GM12865 (cell line): ENCODE measurements at regions not wholly inside any gene's neighbourhood (a gene's known extent, or its start where the extent isn't known, plus 50 kb on each side); places are given as distances from the start of the nearest gene placed in this dataset.
A peak's percentile ranks its signal among the peaks of the same experiment; 100 is the strongest.

Experiments used
- DNase-seq: peaks from one replicate; pipeline ENCODE4 v3.0.0; 2010; ENCODE audit warnings: low read depth
- H3K4me3 ChIP-seq: 2 replicates; pipeline ENCODE4 v1.5.1; 2011; ENCODE audit warnings: mild to moderate bottlenecking, low read depth, low read length, control low read depth
- CTCF ChIP-seq: IDR thresholded peaks from 2 replicates; pipeline ENCODE4 v1.5.1; 2011; ENCODE audit warnings: low read length, control low read depth, low read depth, inconsistent platforms; ENCODE audit not compliant: insufficient read depth; ENCODE audit errors: missing control alignments

DNA sequence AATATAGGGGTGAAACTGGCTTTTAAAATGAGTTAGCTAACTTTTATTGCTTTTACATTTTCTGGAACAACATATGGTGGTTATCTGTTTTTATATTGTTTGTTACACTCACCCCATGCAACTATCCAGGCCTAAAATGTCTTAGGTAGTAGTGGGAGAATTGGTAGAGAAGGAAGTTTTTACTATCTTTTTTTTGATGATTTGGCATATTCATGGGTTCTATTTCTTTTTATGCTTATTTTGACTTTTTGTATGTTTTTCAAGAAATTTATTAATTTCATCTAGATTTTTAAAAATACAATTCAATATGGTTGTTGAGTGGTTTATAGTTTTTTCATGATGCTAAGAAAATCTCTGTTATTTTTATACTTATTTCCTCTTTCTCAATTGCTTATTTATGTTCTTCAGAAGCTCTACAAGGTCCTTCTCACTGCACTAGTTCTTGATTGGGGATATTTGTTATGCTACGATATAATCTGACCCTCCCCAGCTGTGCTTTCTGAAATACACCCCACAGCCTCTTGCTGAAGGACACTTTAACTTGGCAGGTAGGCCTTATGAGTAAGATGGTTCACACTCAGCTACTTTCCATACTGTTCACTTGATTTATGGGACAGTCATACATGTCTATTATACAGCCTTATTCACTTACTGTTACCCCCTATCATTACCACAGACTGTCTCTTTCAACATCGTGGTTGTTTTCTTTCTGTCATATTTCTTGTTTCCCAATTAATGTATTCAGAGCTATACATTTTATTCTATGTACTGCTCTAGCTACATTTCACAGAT is 431.2 kb downstream of the METTL15 start:
- no peak for TF ChIP-seq CTCF
- no peak for DNase-seq
- no peak overlapping the region for H3K4me3 ChIP-seq

GRCh38 chr11:28537822-28538221 is 429.6 kb downstream of the METTL15 start:
- no peak for TF ChIP-seq CTCF

DNA sequence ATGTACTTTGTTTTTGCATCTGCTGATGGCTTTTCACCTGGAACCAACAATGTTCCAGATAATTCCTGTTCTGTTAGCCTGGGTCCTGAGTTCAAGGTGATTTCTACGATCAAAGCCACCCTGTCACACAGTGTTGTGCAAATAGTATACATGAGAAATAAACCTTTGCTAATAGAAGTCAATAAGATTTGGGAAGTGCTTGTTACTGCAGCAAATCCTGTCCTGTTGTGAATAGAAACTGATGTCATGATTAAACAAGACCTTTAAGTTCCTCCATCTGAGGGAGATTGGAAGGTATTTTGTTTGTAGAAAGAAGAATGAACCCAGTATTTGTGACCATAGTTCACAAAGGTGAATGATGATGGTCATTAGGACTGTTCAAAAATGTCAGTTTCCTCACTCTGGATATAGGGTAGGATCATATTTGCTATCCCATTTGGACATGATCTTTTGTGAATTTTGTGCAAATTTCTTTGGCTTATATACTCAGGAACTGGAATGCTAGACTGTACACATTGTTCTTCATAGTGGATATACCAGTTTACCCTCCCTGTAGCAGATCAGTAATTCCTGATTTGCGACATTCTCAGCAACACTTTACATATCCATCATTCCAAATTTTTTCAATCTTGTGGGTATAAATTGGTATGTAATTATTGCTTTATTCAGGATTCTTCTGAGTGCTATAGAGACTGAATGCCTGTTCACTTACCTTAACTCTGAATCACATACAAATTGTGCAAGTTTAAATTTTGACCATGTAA is 428.5 kb downstream of the METTL15 start:
- no peak for TF ChIP-seq CTCF

More at GRCh38 chr11:28537822-28538221, 429.6 kb downstream of the METTL15 start:
- no peak for DNase-seq
- no peak overlapping the region for H3K4me3 ChIP-seq

GRCh38 chr11:28535677-28536076 is 427.5 kb downstream of the METTL15 start:
- DNase-seq = no peak
- H3K4me3 ChIP-seq = no peak overlapping the region
- no peak for TF ChIP-seq CTCF

More for the DNA sequence above, 428.5 kb downstream of the METTL15 start:
- no peak for DNase-seq
- no peak overlapping the region for H3K4me3 ChIP-seq

- H3K4me3 ChIP-seq = no peak overlapping the region
- TF ChIP-seq CTCF = no peak
- peak; percentile 52 for DNase-seq
Observed at GRCh38 chr11:28529540-28530410, 421.6 kb downstream of the METTL15 start.

- DNase-seq = no peak
- no peak for TF ChIP-seq CTCF
- H3K4me3 ChIP-seq = no peak overlapping the region
Observed at GRCh38 chr11:28529046-28529445, 420.9 kb downstream of the METTL15 start.
